OCI-LY3 (cell line): ENCODE measurements at regions not wholly inside any gene's neighbourhood (a gene's known extent, or its start where the extent isn't known, plus 50 kb on each side); places are given as distances from the start of the nearest gene placed in this dataset.

ENCODE experiments used
- H2AFZ ChIP-seq: fragments of 200-600, 300-600 bp; shearing (Covaris generic); 2 replicates; pipeline ENCODE4 v1.6.0; 2014; ENCODE audit warnings: antibody characterized with exemption, low read depth, low read length
- H3K27ac ChIP-seq: fragments of 200-600, 300-600 bp; sonication (generic); 2 replicates; pipeline ENCODE4 v1.5.1; 2014; ENCODE audit warnings: mild to moderate bottlenecking, low read length, moderate library complexity, mixed read lengths
- H3K27me3 ChIP-seq: fragments of 200-600, 300-600 bp; sonication (generic); 2 replicates; pipeline ENCODE4 v1.6.1; 2014; ENCODE audit warnings: low read depth, low read length, mixed read lengths
- H3K36me3 ChIP-seq: fragments of 200-600, 300-600 bp; sonication (generic); replicated peaks from 2 replicates; pipeline ENCODE3; 2014; ENCODE audit warnings: low read depth, low read length, mixed read lengths
- H3K4me1 ChIP-seq: fragments of 300-600, 200-600 bp; sonication (generic); 2 replicates; pipeline ENCODE4 v1.6.1; 2014; ENCODE audit warnings: low read length, mixed read lengths
- H3K4me2 ChIP-seq: fragments of 200-600, 300-600 bp; sonication (generic); 2 replicates; pipeline ENCODE4 v1.6.1; 2014; ENCODE audit warnings: low read length, mixed read lengths
- H3K4me3 ChIP-seq: fragments of 300-600, 200-600 bp; sonication (generic); 2 replicates; pipeline ENCODE4 v1.5.1; 2014; ENCODE audit warnings: antibody characterized with exemption, mild to moderate bottlenecking, low read length, moderate library complexity
- H3K79me2 ChIP-seq: fragments of 300-600, 200-600 bp; shearing (Covaris generic); 2 replicates; pipeline ENCODE4 v1.6.1; 2014; ENCODE audit warnings: mild to moderate bottlenecking, low read length, mixed read lengths
- H3K9ac ChIP-seq: fragments of 300-600, 200-600 bp; shearing (Covaris generic); 2 replicates; pipeline ENCODE4 v1.6.0; 2014; ENCODE audit warnings: mild to moderate bottlenecking, low read length, moderate library complexity
- H3K9me3 ChIP-seq: fragments of 200-600, 300-600 bp; shearing (Covaris generic); 2 replicates; pipeline ENCODE4 v1.6.1; 2014; ENCODE audit warnings: low read length, mixed read lengths; ENCODE audit not compliant: insufficient read depth
- H4K20me1 ChIP-seq: fragments of 200-600, 300-600 bp; sonication (generic); 2 replicates; pipeline ENCODE4 v1.6.1; 2016; ENCODE audit warnings: low read length, mixed read lengths; ENCODE audit not compliant: insufficient read depth
- EZH2phosphoT487 ChIP-seq: fragments of 200-600 bp; shearing (Covaris generic); IDR thresholded peaks from 2 replicates; pipeline ENCODE4 v1.6.1; 2018; ENCODE audit warnings: antibody characterized with exemption, mixed run types, low read depth
- TF ChIP-seq, protein P1 (sequence below): fragments of 200-600, 300-600 bp; sonication (generic); IDR thresholded peaks from 2 replicates; pipeline ENCODE4 v1.5.1; 2014; ENCODE audit warnings: antibody characterized with exemption, low read length, low read depth

DNA sequence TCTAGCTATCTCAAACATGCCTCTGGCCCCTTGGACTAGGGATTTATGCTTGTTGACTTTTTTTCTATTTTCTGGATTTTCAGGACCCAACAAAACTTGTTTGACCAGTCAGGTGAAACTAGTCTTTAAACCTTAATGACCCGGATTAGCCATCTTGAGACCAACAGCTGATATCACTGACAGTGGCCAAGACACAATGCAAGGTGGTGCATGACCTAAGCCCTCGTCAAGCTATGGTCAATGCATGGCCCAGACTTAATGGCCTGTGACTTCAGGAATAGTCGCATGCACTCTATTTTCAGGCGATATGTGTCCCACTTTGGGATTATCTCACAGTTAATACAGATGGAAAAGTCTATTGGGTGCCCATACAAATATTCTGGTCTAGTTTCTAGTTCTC, 190.4 kb downstream of the ZBTB18 start:
- H3K4me1 ChIP-seq: no peaks in the 10 kb centered on the region
- no peak overlapping the region for H3K4me2 ChIP-seq
- H3K4me3 ChIP-seq: no peak overlapping the region
- H2AFZ ChIP-seq: no peak overlapping the region
- no peaks in the 10 kb centered on the region for H3K79me2 ChIP-seq
- H3K36me3 ChIP-seq: no peaks in the 10 kb centered on the region
- TF ChIP-seq, protein P1, sequence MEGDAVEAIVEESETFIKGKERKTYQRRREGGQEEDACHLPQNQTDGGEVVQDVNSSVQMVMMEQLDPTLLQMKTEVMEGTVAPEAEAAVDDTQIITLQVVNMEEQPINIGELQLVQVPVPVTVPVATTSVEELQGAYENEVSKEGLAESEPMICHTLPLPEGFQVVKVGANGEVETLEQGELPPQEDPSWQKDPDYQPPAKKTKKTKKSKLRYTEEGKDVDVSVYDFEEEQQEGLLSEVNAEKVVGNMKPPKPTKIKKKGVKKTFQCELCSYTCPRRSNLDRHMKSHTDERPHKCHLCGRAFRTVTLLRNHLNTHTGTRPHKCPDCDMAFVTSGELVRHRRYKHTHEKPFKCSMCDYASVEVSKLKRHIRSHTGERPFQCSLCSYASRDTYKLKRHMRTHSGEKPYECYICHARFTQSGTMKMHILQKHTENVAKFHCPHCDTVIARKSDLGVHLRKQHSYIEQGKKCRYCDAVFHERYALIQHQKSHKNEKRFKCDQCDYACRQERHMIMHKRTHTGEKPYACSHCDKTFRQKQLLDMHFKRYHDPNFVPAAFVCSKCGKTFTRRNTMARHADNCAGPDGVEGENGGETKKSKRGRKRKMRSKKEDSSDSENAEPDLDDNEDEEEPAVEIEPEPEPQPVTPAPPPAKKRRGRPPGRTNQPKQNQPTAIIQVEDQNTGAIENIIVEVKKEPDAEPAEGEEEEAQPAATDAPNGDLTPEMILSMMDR: no peak
- no peak for TF ChIP-seq EZH2phosphoT487
- H3K27me3 ChIP-seq: peaks cover 28% of the 10 kb centered on the region
- no peak overlapping the region for H3K9ac ChIP-seq
- no peaks in the 10 kb centered on the region for H4K20me1 ChIP-seq
- H3K9me3 ChIP-seq: no peaks in the 10 kb centered on the region
- H3K27ac ChIP-seq: no peak overlapping the region

GRCh38 chr1:244242446-244242845, 191.4 kb downstream of the ZBTB18 start:
- Histone ChIP-seq H3K4me2 (no peak overlapping the region), H3K27me3 (peaks cover 28% of the 10 kb centered on the region), H3K4me3 (no peak overlapping the region), H4K20me1 (no peaks in the 10 kb centered on the region), H3K4me1 (no peaks in the 10 kb centered on the region), H3K9ac (no peak overlapping the region), H3K9me3 (no peaks in the 10 kb centered on the region), H3K27ac (no peak overlapping the region), H3K79me2 (no peaks in the 10 kb centered on the region), H2AFZ (no peak overlapping the region), H3K36me3 (no peaks in the 10 kb centered on the region)
- TF ChIP-seq, protein P1: no peak
- no peak for TF ChIP-seq EZH2phosphoT487

DNA sequence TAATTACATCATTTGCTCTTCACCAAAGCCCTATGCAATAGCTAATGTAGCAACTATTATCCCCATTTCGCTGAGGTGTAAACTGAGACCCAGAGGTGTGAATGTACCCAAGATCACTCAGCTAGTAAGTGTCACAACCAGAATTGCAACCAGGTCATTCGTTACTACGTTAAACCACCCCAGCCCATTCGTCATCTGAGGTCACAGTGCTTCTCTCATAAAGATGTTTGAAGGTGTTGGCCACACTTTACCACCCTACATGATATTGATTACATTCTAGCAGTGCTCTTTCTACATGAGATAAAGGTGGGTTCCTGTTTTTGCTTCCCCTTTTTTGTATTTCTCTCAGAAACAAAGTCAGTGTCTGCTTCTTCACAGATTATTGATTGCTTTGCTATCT, 195.3 kb downstream of the ZBTB18 start:
- Histone ChIP-seq H3K36me3 (no peaks in the 10 kb centered on the region), H3K9me3 (no peaks in the 10 kb centered on the region), H3K4me1 (no peaks in the 10 kb centered on the region), H3K4me3 (no peak overlapping the region), H3K27me3 (peaks cover 25% of the 10 kb centered on the region), H3K4me2 (no peak overlapping the region), H3K27ac (no peak overlapping the region), H3K9ac (no peak overlapping the region), H4K20me1 (no peaks in the 10 kb centered on the region), H3K79me2 (no peaks in the 10 kb centered on the region), H2AFZ (no peak overlapping the region)
- TF ChIP-seq, protein P1: no peak
- TF ChIP-seq EZH2phosphoT487: no peak

- TF ChIP-seq, protein P1: no peak
- no peak for TF ChIP-seq EZH2phosphoT487
- H3K27ac ChIP-seq: no peak overlapping the region
- H3K9ac ChIP-seq: no peak overlapping the region
- no peak overlapping the region for H2AFZ ChIP-seq
- no peaks in the 10 kb centered on the region for H3K79me2 ChIP-seq
- no peaks in the 10 kb centered on the region for H4K20me1 ChIP-seq
- no peak overlapping the region for H3K4me2 ChIP-seq
- H3K4me3 ChIP-seq: no peak overlapping the region
- no peaks in the 10 kb centered on the region for H3K4me1 ChIP-seq
- peaks cover 14% of the 10 kb centered on the region for H3K27me3 ChIP-seq
- H3K36me3 ChIP-seq: no peaks in the 10 kb centered on the region
- no peaks in the 10 kb centered on the region for H3K9me3 ChIP-seq
Measured at GRCh38 chr1:244248426-244248825, 197.3 kb downstream of the ZBTB18 start.
